ENCODE measurements at regions not wholly inside any gene's neighbourhood (a gene's known extent, or its start where the extent isn't known, plus 50 kb on each side); places are given as distances from the start of the nearest gene placed in this dataset.

GRCh38 chr4:179437962-179438361 lies 1995.7 kb upstream of the AGA start:
- no peak for DNase-seq (ENCODE audit: low read depth)

GRCh38 chr4:179441596-179441995 lies 1999.4 kb upstream of the AGA start:
- no peak for DNase-seq (ENCODE audit: low read depth)

DNA sequence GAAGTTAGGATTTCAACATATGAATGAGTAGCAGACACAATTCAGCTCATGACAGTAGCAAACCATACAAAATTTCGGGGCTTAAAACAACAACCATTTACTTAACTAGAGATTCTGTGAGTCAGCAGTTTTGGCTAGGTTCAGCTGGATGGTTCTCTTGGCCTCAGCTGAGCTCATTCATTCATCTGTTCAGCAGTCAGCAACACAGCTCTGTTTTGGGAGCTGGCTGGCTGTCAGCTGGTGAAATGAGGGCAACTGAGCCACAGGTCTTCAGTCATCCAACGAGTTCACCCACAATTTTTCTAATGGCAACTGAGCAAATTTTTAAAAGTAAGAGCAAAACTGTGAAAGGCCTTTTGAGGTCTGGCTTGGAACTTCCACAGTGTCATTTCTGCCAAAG lies 2005.1 kb upstream of the AGA start:
- DNase-seq (ENCODE audit: low read depth) = no peak

DNA sequence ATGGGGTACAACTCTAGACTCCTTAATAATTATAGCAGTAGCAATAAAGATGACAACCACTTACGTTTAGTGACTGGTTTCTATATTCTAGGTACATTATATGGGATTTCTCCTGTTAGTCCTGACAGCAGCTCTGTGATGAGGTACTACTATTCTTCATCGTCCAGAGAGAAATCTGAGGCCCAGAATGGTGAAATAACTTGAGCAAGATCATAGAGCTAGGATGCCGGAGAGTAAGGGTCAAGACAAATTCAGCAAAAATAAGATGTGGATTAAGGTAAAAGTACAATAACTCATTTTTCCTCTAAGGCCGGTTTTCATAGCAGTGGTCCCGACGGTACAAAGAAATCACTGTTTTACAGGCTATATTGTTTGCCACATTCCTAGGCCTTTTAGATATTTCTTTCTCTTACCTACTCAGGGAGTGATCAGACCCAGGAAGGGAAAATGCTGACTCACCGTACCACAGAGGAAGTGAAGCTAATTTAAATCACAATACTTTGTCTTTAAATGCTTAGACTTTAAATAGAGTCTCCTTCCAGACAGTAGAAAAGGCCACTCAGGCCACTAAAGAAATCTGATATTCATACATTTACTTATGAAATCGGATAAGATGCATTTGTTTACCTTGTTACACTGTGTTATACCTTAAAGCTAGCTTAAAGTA lies 2023.0 kb upstream of the AGA start:
- DNase-seq (ENCODE audit: low read depth) = no peak

GRCh38 chr4:179467878-179468277 lies 2025.6 kb upstream of the AGA start:
- no peak for DNase-seq (ENCODE audit: low read depth)

DNA sequence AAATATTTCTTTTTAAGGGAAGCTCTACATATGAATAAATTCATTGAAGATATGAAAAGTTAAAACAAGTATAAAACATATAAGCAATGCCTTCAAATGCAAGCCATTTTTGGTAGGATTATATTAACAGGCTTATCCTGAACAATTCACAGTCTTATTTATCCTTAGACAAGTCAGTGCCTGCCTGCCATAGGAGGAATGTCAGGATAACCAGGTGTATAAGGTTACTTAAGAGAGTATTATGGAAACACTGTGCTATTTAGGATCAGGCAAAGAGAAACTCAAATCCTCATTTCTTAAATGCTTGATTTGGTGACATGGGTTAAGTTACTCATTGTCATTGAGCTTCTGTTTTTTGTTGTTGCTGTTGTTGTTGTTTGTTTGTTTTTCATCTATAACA lies 2029.9 kb upstream of the AGA start:
- DNase-seq (ENCODE audit: low read depth) = no peak

DNA sequence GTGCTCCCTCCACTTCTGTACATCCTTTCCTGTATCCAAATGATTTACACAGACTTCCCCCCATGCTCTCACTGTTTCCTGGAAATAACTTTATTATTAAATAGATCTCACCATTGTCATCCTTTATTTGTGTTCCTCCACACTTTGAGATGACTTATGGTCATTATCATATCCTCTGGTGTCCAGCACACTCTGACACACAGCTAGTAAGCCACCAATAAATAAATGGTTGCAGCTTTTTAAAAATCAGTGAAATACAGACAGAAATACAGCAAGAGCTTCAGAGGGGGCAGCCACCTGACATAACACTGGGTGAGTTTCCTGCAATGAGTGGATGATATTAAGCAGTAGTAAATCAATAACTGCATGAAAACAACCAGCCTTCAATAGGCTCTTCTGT lies 2036.4 kb upstream of the AGA start:
- DNase-seq (ENCODE audit: low read depth) = no peak

DNA sequence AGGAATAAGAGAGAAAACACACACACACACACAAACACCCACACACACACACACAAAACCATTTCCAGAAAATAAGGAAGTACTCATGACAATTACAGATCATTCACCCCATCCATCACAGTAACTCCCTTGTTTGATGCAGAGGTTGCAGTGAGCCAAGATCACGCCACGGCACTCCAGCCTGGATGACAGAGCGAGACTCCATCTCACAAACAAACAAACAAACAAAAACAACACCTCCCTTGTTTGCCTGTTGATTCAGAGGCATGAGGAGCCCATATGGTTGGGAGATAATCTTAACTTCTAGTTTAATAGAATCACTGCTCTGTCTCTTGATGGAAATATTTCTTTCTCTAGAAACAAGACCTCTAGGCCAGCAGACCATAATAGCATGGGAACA lies 2043.5 kb upstream of the AGA start:
- DNase-seq (ENCODE audit: low read depth) = no peak

GRCh38 chr4:179486570-179487335 lies 2044.5 kb upstream of the AGA start:
- no peak for DNase-seq (ENCODE audit: low read depth)

- no peak for DNase-seq (ENCODE audit: low read depth)
These were observed 2050.2 kb upstream of the AGA start for GRCh38 chr4:179492260-179493080.

GRCh38 chr4:179503976-179504375 lies 2061.7 kb upstream of the AGA start:
- DNase-seq (ENCODE audit: low read depth) = no peak

DNA sequence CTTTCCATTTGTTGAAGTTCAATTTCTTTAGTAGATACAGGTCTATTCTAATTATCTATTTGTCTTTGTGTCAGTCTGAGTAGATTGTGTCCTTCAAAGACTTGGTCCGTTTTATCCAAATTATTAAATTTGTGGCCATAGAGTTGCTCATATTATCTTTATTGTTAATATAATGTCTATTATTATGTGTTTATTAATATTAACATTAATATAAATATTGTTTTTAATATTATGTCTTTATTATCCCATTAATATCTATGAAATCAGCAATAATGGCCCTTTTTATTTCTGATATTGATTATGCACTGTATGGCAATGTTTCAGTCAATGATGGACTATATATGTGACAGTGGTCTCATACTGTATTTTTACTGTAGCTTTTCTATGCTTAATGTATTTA lies 2067.3 kb upstream of the AGA start:
- DNase-seq (ENCODE audit: low read depth) = no peak

- no peak for DNase-seq (ENCODE audit: low read depth)
These were observed 2079.7 kb upstream of the AGA start for GRCh38 chr4:179521952-179522351.

DNA sequence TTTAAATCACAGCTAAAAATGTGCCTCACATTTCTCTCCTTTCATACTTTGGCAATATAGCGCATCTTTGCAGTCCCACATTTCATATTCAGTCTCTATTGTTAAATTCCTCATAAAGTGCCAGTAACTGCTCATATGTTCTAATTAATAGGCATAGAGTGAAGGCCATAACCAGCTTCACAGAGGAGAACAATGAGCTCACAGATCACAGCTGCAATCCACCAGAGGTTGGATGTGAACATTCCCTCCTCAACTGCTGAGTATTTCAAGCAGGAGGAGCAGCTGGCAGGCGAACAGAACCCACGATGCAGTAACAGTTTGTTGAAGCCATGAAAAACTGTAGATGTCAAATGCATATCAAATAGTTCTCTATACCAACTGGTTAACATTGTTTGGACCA lies 2088.7 kb upstream of the AGA start:
- DNase-seq (ENCODE audit: low read depth) = no peak

DNA sequence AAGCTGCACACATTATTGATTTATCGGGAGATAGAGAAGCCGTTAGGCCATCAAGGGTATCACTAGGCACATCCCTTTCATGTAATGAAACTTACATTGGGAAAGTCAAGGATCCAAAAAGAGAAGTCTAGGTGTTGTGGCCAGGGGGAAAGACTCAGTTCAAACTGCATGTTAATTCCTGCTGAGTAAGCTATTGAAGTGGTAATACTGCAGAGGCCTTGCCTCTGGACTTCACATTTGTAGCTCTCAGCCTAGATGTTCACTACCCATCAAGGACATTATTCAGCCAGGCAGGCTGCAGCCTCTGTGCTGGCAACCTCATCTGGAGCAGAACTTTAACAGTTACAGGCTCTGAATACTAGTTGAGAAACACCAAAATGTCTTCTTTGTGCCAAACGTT lies 2094.5 kb upstream of the AGA start:
- no peak for DNase-seq (ENCODE audit: low read depth)

DNA sequence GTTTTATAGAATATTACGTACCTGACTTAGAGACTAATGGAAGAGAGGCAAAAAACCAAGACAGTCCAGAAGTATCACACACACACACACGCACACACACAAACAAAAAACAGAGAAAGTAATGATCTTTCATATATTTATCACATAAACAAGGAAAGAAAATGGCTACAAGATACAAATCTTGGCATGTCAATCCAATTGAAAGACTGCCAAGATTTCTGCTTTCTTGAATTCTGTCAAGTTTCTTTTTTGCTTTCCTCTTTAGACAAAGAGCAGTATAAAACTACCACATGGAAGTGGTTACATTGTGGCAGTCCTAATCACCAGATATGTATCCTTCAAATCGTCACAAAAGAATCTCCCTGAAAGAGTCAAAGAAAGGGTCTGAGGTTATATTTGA lies 2097.4 kb upstream of the AGA start:
- no peak for DNase-seq (ENCODE audit: low read depth)

- no peak for DNase-seq (ENCODE audit: low read depth)
These were observed 2101.5 kb upstream of the AGA start for GRCh38 chr4:179543771-179544170.

DNA sequence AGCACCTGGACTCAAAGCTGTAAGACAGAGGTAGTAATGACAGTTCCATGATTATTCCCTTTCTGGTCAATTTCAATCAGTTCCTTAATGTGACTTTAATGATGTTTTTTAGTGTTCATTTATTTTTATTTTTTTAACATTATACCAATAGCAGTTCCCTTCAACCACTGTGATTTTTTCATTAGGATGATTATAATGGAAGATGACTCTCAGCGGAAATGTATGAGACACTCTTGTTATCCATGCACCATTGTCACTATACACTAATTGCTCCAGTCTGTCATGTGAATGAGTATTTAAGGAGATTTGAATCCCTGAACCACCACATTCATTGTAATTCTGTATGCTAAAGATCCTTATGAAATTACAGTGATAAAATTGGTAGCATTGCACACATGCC lies 2102.3 kb upstream of the AGA start:
- no peak for DNase-seq (ENCODE audit: low read depth)

DNA sequence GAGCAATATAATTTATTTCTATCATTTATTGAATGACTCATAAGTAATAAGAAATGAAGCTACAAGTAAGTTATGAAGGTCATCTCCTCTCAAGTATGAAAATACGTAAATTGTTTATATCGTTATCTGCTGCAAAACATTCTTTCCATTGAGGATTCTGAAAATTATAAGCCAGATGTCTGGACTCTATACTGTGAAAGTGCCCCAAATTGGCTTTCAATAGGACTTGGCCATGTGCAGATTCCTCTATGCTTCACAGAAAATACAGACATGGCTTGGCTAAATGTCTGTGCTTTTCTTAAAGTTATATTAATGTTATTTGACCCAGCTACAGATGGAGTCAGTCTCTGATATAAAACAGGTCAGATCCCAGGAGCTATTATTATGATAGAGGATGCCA lies 2109.9 kb upstream of the AGA start:
- no peak for DNase-seq (ENCODE audit: low read depth)

GRCh38 chr4:179563741-179564140 lies 2121.5 kb upstream of the AGA start:
- DNase-seq (ENCODE audit: low read depth) = no peak

GRCh38 chr4:179569549-179569948 lies 2127.3 kb upstream of the AGA start:
- DNase-seq (ENCODE audit: low read depth) = no peak

- DNase-seq (ENCODE audit: low read depth) = no peak
These were observed 2140.1 kb upstream of the AGA start for GRCh38 chr4:179582164-179582905.

Data from CMK (cell line).